ENCODE measurements at regions not wholly inside any gene's neighbourhood (a gene's known extent, or its start where the extent isn't known, plus 50 kb on each side); places are given as distances from the start of the nearest gene placed in this dataset.
A peak's percentile ranks its signal among the peaks of the same experiment; 100 is the strongest.

GRCh38 chr18:54444319-54444914, 86.7 kb downstream of the C18orf54 start:
- TF ChIP-seq RAD21 (IDR thresholded peaks at IDR 0.05; ENCODE audit: low read length), result peak; percentile 75
- TF ChIP-seq CTCF (conservative IDR thresholded peaks at IDR 0.05; ENCODE audit: low read depth, low read length), result peak; percentile 73
